Endothelial cell of umbilical vein (primary cell): ENCODE measurements at regions not wholly inside any gene's neighbourhood (a gene's known extent, or its start where the extent isn't known, plus 50 kb on each side); places are given as distances from the start of the nearest gene placed in this dataset.

ENCODE experiments used
- BruUV-seq: library from RNA; stranded (reverse); fragments of 400-500 nt; replicated peaks from 2 replicates; lab custom pipeline; 2021; lab: Mats Ljungman, UMichigan
- CTCF ChIA-PET: fragments of 300-600, 350-600 bp; sonication (Branson Sonifier 250); formaldehyde crosslinking; loops from one replicate; lab custom pipeline; 2021; ENCODE audit warnings: antibody characterized with exemption, inconsistent platforms; lab: Charles Lee
- POLR2A ChIA-PET: fragments of 300-600, 350-600 bp; sonication (Branson Sonifier 250); formaldehyde crosslinking; loops from one replicate; lab custom pipeline; 2021; ENCODE audit warnings: antibody characterized with exemption, inconsistent platforms; lab: Charles Lee
- DNase-seq: peaks from one replicate; pipeline ENCODE4 v3.0.0-alpha.2; 2011; ENCODE audit warnings: low read depth, low spot score
- FAIRE-seq: peaks from 2 replicates; lab custom pipeline; 2011; peaks lifted over from hg19 to GRCh38; lab: Jason Lieb, UNC
- H2AFZ ChIP-seq: 2 replicates; pipeline ENCODE4 v1.6.0; 2012; ENCODE audit warnings: low read depth, low read length, control low read depth, inconsistent platforms
- H3K27ac ChIP-seq: 2 replicates; pipeline ENCODE4 v1.5.1; 2011; ENCODE audit warnings: low read depth, mild to moderate bottlenecking, control low read depth, low read length, moderate library complexity; ENCODE audit not compliant: insufficient read depth
- H3K27me3 ChIP-seq, 2 experiments: 2 replicates each; pipeline versions ENCODE4 v1.6.0 to v1.6.1; 2011; ENCODE audit warnings: low read length in 2 of 2, mixed read lengths in 1 of 2; ENCODE audit not compliant: control insufficient read depth in 2 of 2, insufficient read depth in 2 of 2
- H3K36me3 ChIP-seq, 2 experiments: 2 replicates in 1 of 2; 3 replicates in 1 of 2; pipeline ENCODE4 v1.5.1; 2011; ENCODE audit warnings: low read length in 2 of 2, mild to moderate bottlenecking in 1 of 2, moderate library complexity in 1 of 2; ENCODE audit not compliant: control insufficient read depth in 2 of 2, insufficient read depth in 2 of 2; ENCODE audit errors: extremely low read depth in 1 of 2
- H3K4me1 ChIP-seq: 3 replicates; pipeline ENCODE4 v1.5.1; 2011; ENCODE audit warnings: mild to moderate bottlenecking, low read length; ENCODE audit not compliant: control insufficient read depth, insufficient read depth; ENCODE audit errors: extremely low read depth
- H3K4me2 ChIP-seq: 2 replicates; pipeline ENCODE4 v1.6.1; 2011; ENCODE audit warnings: low read length, control low read depth, mixed read lengths; ENCODE audit not compliant: insufficient read depth
- H3K4me3 ChIP-seq, 3 experiments: fragments of 200-600 bp in 1 of 3; sonication (generic), shearing (Covaris generic) in 1 of 3; replicated peaks in 1 of 3; 2 replicates each; pipeline ENCODE4 v1.5.1; 2011 to 2016; ENCODE audit warnings: control low read depth in 3 of 3, low read length in 3 of 3, mild to moderate bottlenecking in 2 of 3, inconsistent platforms in 1 of 3, low read depth in 1 of 3, moderate library complexity in 1 of 3; ENCODE audit not compliant: insufficient read depth in 1 of 3
- H3K79me2 ChIP-seq: 2 replicates; pipeline ENCODE4 v1.6.0; 2012; ENCODE audit warnings: low read length, inconsistent platforms; ENCODE audit not compliant: control insufficient read depth, insufficient read depth
- H3K9ac ChIP-seq: replicated peaks from 2 replicates; pipeline ENCODE3; 2011; ENCODE audit warnings: low read length, control low read depth; ENCODE audit not compliant: insufficient read depth; ENCODE audit errors: extremely low read depth
- H3K9me1 ChIP-seq: replicated peaks from 3 replicates; pipeline ENCODE4 v1.6.0; 2011; ENCODE audit warnings: mild to moderate bottlenecking, low read length; ENCODE audit not compliant: control insufficient read depth, insufficient read depth; ENCODE audit errors: extremely low read depth
- H3K9me3 ChIP-seq: replicated peaks from 2 replicates; pipeline ENCODE4 v1.5.1; 2012; ENCODE audit warnings: low read length, inconsistent platforms; ENCODE audit not compliant: control insufficient read depth, insufficient read depth
- H4K20me1 ChIP-seq: replicated peaks from 2 replicates; pipeline ENCODE3; 2011; ENCODE audit warnings: mild to moderate bottlenecking, low read length; ENCODE audit not compliant: control insufficient read depth, insufficient read depth; ENCODE audit errors: extremely low read depth
- CTCF ChIP-seq, 2 donors: IDR thresholded peaks; 1 replicate in 1 of 2; 2 replicates in 1 of 2; pipeline ENCODE4 v1.5.1; 2011; ENCODE audit warnings: low read length in 2 of 2, mild to moderate bottlenecking in 2 of 2, moderate library complexity in 2 of 2, control low read depth in 1 of 2, inconsistent platforms in 1 of 2, low read depth in 1 of 2; ENCODE audit not compliant: insufficient read depth in 1 of 2; ENCODE audit errors: extremely low read depth in 1 of 2
- EZH2 ChIP-seq: IDR thresholded peaks from 2 replicates; pipeline ENCODE4 v1.6.1; 2012; ENCODE audit warnings: borderline replicate concordance, low read depth, mild to moderate bottlenecking, moderate library complexity, low read length, inconsistent platforms; ENCODE audit not compliant: severe bottlenecking
- FOS ChIP-seq: IDR thresholded peaks from 2 replicates; pipeline ENCODE4 v1.6.1; 2011; ENCODE audit warnings: mild to moderate bottlenecking, low read length, moderate library complexity, borderline replicate concordance; ENCODE audit not compliant: insufficient read depth
- GATA2 ChIP-seq: IDR thresholded peaks from 2 replicates; pipeline ENCODE4 v1.7.0; 2011; ENCODE audit warnings: low read depth, mild to moderate bottlenecking, moderate library complexity, mixed read lengths, low read length; ENCODE audit not compliant: insufficient read length, insufficient read depth
- JUN ChIP-seq: IDR thresholded peaks from 2 replicates; pipeline ENCODE4 v1.6.1; 2011; ENCODE audit warnings: borderline replicate concordance, low read depth; ENCODE audit not compliant: insufficient read length, insufficient read depth
- MAX ChIP-seq: IDR thresholded peaks from 2 replicates; pipeline ENCODE4 v1.6.1; 2011; ENCODE audit not compliant: insufficient read depth, insufficient read length
- MYC ChIP-seq: IDR thresholded peaks from one replicate; pipeline ENCODE4 v1.6.1; 2011; ENCODE audit warnings: mild to moderate bottlenecking, low read depth, low read length
- POLR2A ChIP-seq: IDR thresholded peaks from 2 replicates; pipeline ENCODE4 v1.6.1; 2012; ENCODE audit warnings: low read depth, mild to moderate bottlenecking, control low read depth, low read length
- POLR2AphosphoS5 ChIP-seq: IDR thresholded peaks from 2 replicates; pipeline ENCODE4 v1.6.1; 2012; ENCODE audit warnings: low read depth, mild to moderate bottlenecking, control low read depth, low read length, moderate library complexity; ENCODE audit not compliant: insufficient read depth
- dilution Hi-C: fragments of 300-500 bp; cut with MboI; formaldehyde crosslinking; loops from one replicate; pipeline ENCODE4 v1.15.0; 2019; ENCODE audit warnings: low sequenced_read_pairs; ENCODE audit not compliant: extremely low pct_ligation_motif_present
- intact Hi-C: fragments of 100-400 bp; cut with micrococcal nuclease; formaldehyde crosslinking; loops from one replicate; pipeline ENCODE4 v1.10.0; 2022

DNA sequence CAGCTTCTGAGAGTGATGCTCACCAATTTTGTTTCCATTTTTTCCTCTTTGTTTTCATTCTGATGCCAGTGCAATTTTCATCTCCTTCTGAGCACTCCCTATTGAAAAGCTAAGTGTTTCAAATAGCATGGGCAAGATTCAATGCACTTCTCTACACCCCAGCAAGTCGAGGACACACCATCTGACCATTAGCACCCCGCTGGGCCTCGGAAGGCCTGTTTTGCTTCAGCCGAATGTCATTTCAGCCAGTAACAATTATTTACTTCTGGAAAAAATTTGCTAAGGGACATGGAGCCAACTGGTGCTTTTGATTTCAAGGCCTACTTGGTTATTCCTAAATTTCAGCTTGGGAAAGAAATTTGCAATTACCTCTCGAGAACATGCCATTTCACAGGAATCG lies 392.4 kb downstream of the RNF144A start:
- Histone ChIP-seq H2AFZ (no peak overlapping the region), H3K9ac (no peak overlapping the region), H4K20me1 (no peaks in the 10 kb centered on the region), H3K9me3 (peaks cover 2% of the 10 kb centered on the region), H3K27me3 (no peaks in the 10 kb centered on the region), H3K4me3 (no peak overlapping the region), H3K79me2 (no peaks in the 10 kb centered on the region), H3K4me1 (no peaks in the 10 kb centered on the region), H3K9me1 (no peaks in the 10 kb centered on the region), H3K36me3 (no peaks in the 10 kb centered on the region), H3K27ac (no peak overlapping the region), H3K4me2 (no peak overlapping the region)
- POLR2A ChIA-PET, result no interaction called here
- dilution Hi-C loops, result no loop called here
- TF ChIP-seq JUN (no peak), FOS (no peak), POLR2A (no peak), EZH2 (no peak), POLR2AphosphoS5 (no peak), MAX (no peak), MYC (no peak), GATA2 (no peak), CTCF (IDR thresholded peaks at IDR 0.05; ENCODE audit: extremely low read depth in 1 of 2, insufficient read depth in 1 of 2, low read depth in 1 of 2, low read length in 2 of 2) (no peak)
- CTCF ChIA-PET, result no interaction called here
- DNase-seq, result no peak
- BruUV-seq, result no TSS peak
- intact Hi-C loops, result no loop called here
- no peak for FAIRE-seq
